Activated CD4-positive, alpha-beta T cell treated with anti-CD3 and anti-CD28 coated beads, Interleukin-2, amount 50 U/mL, for 24 hours (primary cell): ENCODE measurements at regions not wholly inside any gene's neighbourhood (a gene's known extent, or its start where the extent isn't known, plus 50 kb on each side); places are given as distances from the start of the nearest gene placed in this dataset.
"Not testable (repeated sequence)": the region's sequence is repeated elsewhere in the genome, so short reads cannot be mapped to it uniquely, and the experiment has no call there.

Experiments
- DNase-seq, 2 donors: peaks; one replicate each; pipeline ENCODE4 v3.0.0-alpha.2; 2020; ENCODE audit warnings: low read depth in 1 of 2, low spot score in 1 of 2

- DNase-seq: peak; percentile 48 to 65
Observed at GRCh38 chr9:33623658-33624586, 99.9 kb downstream of the ANKRD18B start.

GRCh38 chr9:33628318-33628717, 104.3 kb downstream of the ANKRD18B start:
- DNase-seq: not testable (repeated sequence)

- no peak for DNase-seq
Observed at GRCh38 chr9:33628865-33629410, 104.9 kb downstream of the ANKRD18B start.

GRCh38 chr9:33633636-33634035, 109.6 kb downstream of the ANKRD18B start:
- no peak for DNase-seq

GRCh38 chr9:33637881-33638280, 113.8 kb downstream of the ANKRD18B start:
- no peak for DNase-seq

GRCh38 chr9:33638391-33638915, 114.4 kb downstream of the ANKRD18B start:
- no peak for DNase-seq

- DNase-seq: no peak
Observed at GRCh38 chr9:33645706-33646105, 121.7 kb downstream of the ANKRD18B start.

- no peak for DNase-seq
Observed at GRCh38 chr9:33649463-33649862, 125.4 kb downstream of the ANKRD18B start.

GRCh38 chr9:33651125-33651524, 127.1 kb downstream of the ANKRD18B start:
- no peak for DNase-seq

- DNase-seq: no peak
Observed at GRCh38 chr9:33659921-33660320, 135.4 kb upstream of the PRSS3 start.

- DNase-seq: no peak
Observed at GRCh38 chr9:33660772-33661171, 134.6 kb upstream of the PRSS3 start.

GRCh38 chr9:33661176-33661575, 134.2 kb upstream of the PRSS3 start:
- no peak for DNase-seq

- DNase-seq: no peak
Observed at GRCh38 chr9:33662871-33663270, 132.5 kb upstream of the PRSS3 start.

- DNase-seq: not testable (repeated sequence)
Observed at GRCh38 chr9:33676194-33676745, 119.1 kb upstream of the PRSS3 start.

GRCh38 chr9:33676746-33677505, 118.4 kb upstream of the PRSS3 start:
- DNase-seq: peak in 1 of 2 donors; percentile 3

GRCh38 chr9:33677506-33677809, 117.9 kb upstream of the PRSS3 start:
- no peak for DNase-seq

GRCh38 chr9:33677961-33678360, 117.4 kb upstream of the PRSS3 start:
- DNase-seq: no peak

GRCh38 chr9:33682551-33682950, 112.8 kb upstream of the PRSS3 start:
- DNase-seq: no peak

GRCh38 chr9:33684831-33685230, 110.5 kb upstream of the PRSS3 start:
- DNase-seq: no peak

- no peak for DNase-seq
Observed at GRCh38 chr9:33686942-33687341, 108.4 kb upstream of the PRSS3 start.

- DNase-seq: no peak
Observed at GRCh38 chr9:33687779-33688178, 107.6 kb upstream of the PRSS3 start.
